ENCODE measurements at regions not wholly inside any gene's neighbourhood (a gene's known extent, or its start where the extent isn't known, plus 50 kb on each side); places are given as distances from the start of the nearest gene placed in this dataset.

DNA sequence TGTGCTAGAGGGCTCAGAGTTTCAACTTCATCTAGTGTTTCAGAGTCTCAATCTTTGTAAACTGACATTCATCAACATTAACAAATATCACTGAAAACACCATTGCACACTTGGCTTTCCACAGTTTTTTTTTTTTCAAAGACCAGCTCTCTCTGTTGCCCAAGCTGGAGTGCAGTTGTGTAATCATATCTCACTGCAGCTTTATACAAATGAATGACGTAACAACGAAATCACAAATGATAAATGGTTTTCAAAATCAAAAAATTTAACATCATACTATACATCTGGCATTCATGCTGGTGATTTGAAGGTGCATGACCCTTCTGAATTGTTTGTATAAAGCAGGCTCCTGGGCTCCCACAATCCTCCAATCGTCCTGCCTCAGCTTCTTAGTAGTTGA lies 248.0 kb upstream of the TMTC4 start:
- H3K18ac ChIP-seq (ENCODE audit: insufficient read length, low read depth, low read length), result no peak overlapping the region
- H3K4ac ChIP-seq (ENCODE audit: low read depth, low read length), result no peak overlapping the region
- no peak overlapping the region for H2BK15ac ChIP-seq (ENCODE audit: low read depth, low read length)
- no peak overlapping the region for H4K91ac ChIP-seq (ENCODE audit: insufficient read length, low read depth, low read length)
- no peak overlapping the region for H3K14ac ChIP-seq (ENCODE audit: insufficient read depth, low read length)
- no peak overlapping the region for H2BK120ac ChIP-seq (ENCODE audit: low read depth, low read length, poor library complexity, severe bottlenecking)
- no peaks in the 10 kb centered on the region for H3K79me2 ChIP-seq (ENCODE audit: insufficient read depth, low read length)
- no peak overlapping the region for H2BK20ac ChIP-seq (ENCODE audit: low read depth, low read length, poor library complexity, severe bottlenecking)
- H3K27ac Mint-ChIP-seq, result no peak overlapping the region
- H4K5ac ChIP-seq (ENCODE audit: insufficient read length, low read depth, low read length), result no peak overlapping the region
- no peak overlapping the region for H3K4me3 Mint-ChIP-seq
- H3K4me1 ChIP-seq (ENCODE audit: insufficient read depth, low read length), result no peaks in the 10 kb centered on the region
- no peaks in the 10 kb centered on the region for H3K9me3 ChIP-seq (ENCODE audit: control insufficient read depth, low read depth, low read length)
- no CpG with 5 or more reads among the region's 3 CpGs for WGBS (ENCODE audit: extremely low coverage, insufficient read length, low lambda C conversion rate)
- H4K20me1 ChIP-seq (ENCODE audit: control insufficient read depth, insufficient read depth, insufficient read length), result no peaks in the 10 kb centered on the region
- H3K56ac ChIP-seq (ENCODE audit: insufficient read length, low read depth, low read length), result no peak overlapping the region
- no peaks in the 10 kb centered on the region for H3K9me3 Mint-ChIP-seq
- no peak overlapping the region for H2AFZ ChIP-seq (ENCODE audit: low read length)
- no peak overlapping the region for H3T11ph ChIP-seq (ENCODE audit: low read length)
- TF ChIP-seq, protein P1, sequence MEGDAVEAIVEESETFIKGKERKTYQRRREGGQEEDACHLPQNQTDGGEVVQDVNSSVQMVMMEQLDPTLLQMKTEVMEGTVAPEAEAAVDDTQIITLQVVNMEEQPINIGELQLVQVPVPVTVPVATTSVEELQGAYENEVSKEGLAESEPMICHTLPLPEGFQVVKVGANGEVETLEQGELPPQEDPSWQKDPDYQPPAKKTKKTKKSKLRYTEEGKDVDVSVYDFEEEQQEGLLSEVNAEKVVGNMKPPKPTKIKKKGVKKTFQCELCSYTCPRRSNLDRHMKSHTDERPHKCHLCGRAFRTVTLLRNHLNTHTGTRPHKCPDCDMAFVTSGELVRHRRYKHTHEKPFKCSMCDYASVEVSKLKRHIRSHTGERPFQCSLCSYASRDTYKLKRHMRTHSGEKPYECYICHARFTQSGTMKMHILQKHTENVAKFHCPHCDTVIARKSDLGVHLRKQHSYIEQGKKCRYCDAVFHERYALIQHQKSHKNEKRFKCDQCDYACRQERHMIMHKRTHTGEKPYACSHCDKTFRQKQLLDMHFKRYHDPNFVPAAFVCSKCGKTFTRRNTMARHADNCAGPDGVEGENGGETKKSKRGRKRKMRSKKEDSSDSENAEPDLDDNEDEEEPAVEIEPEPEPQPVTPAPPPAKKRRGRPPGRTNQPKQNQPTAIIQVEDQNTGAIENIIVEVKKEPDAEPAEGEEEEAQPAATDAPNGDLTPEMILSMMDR (conservative IDR thresholded peaks at IDR 0.05), result no peak
- no peaks in the 10 kb centered on the region for H3K27me3 Mint-ChIP-seq (ENCODE audit: low read depth)
- H3K23ac ChIP-seq (ENCODE audit: insufficient read length, low read depth, low read length), result no peak overlapping the region
- H2BK12ac ChIP-seq (ENCODE audit: insufficient read length, low read depth, low read length), result no peak overlapping the region
- no peak overlapping the region for H2BK5ac ChIP-seq (ENCODE audit: insufficient read length, low read length)
- H3K9ac ChIP-seq (ENCODE audit: extremely low read depth, insufficient read length, low read length), result no peak overlapping the region
- H4K8ac ChIP-seq (replicated peaks; ENCODE audit: insufficient read length, low read depth, low read length), result no peak overlapping the region
- H3K4me1 Mint-ChIP-seq, result no peaks in the 10 kb centered on the region
- DNase-seq, result no peak
- no peaks in the 10 kb centered on the region for H3K36me3 Mint-ChIP-seq (ENCODE audit: insufficient read depth in 1 of 3, low read depth in 3 of 3)
- no peaks in the 10 kb centered on the region; the same call in 1 of the 2 replicates for H3K27me3 ChIP-seq (ENCODE audit: insufficient read depth, low read length)
- no peaks in the 10 kb centered on the region for H3K79me1 ChIP-seq (ENCODE audit: insufficient read depth, low read depth, low read length, poor library complexity, severe bottlenecking)
- H3K27ac ChIP-seq (ENCODE audit: insufficient read length, low read depth, low read length), result no peak overlapping the region
- no peak overlapping the region for H3K4me2 ChIP-seq (ENCODE audit: insufficient read depth, insufficient read length, low read length)
- H2AK5ac ChIP-seq (ENCODE audit: insufficient read length, low read length), result no peak overlapping the region
- no peaks in the 10 kb centered on the region for H3K23me2 ChIP-seq (ENCODE audit: insufficient read length, low read depth, low read length, poor library complexity, severe bottlenecking)

Measured in H9 (cell line).